HG03064 (cell line): ENCODE measurements at regions not wholly inside any gene's neighbourhood (a gene's known extent, or its start where the extent isn't known, plus 50 kb on each side); places are given as distances from the start of the nearest gene placed in this dataset.
"Not testable (repeated sequence)": the region's sequence is repeated elsewhere in the genome, so short reads cannot be mapped to it uniquely, and the experiment has no call there.

Experiments used
- ATAC-seq: cut with Tn5 transposase; IDR thresholded peaks from one replicate; pipeline ENCODE4 v1.9.1; 2021; ENCODE audit warnings: low read depth; ENCODE audit not compliant: unreplicated experiment

- ATAC-seq: no peak
These were observed 249.5 kb downstream of the PRELID2 start for GRCh38 chr5:145585443-145586148.

GRCh38 chr5:145579301-145579700, 255.8 kb downstream of the PRELID2 start:
- ATAC-seq: no peak

GRCh38 chr5:145574889-145575573, 260.1 kb downstream of the PRELID2 start:
- ATAC-seq: no peak

- ATAC-seq: no peak
These were observed 266.6 kb downstream of the PRELID2 start for GRCh38 chr5:145568581-145568980.

GRCh38 chr5:145562931-145563330, 272.2 kb downstream of the PRELID2 start:
- no peak for ATAC-seq

- ATAC-seq: no peak
These were observed 276.9 kb downstream of the PRELID2 start for GRCh38 chr5:145558288-145558687.

- ATAC-seq: no peak
These were observed 277.8 kb downstream of the PRELID2 start for GRCh38 chr5:145557345-145557744.

- no peak for ATAC-seq
These were observed 280.7 kb downstream of the PRELID2 start for GRCh38 chr5:145554399-145554798.

- no peak for ATAC-seq
These were observed 282.0 kb downstream of the PRELID2 start for GRCh38 chr5:145553177-145553576.

- ATAC-seq: no peak
These were observed 283.4 kb downstream of the PRELID2 start for GRCh38 chr5:145551714-145552113.

- ATAC-seq: no peak
These were observed 287.0 kb downstream of the PRELID2 start for GRCh38 chr5:145548097-145548496.

- no peak for ATAC-seq
These were observed 290.7 kb downstream of the PRELID2 start for GRCh38 chr5:145544401-145544800.

- ATAC-seq: no peak
These were observed 291.2 kb downstream of the PRELID2 start for GRCh38 chr5:145543968-145544367.

- ATAC-seq: no peak
These were observed 294.8 kb downstream of the PRELID2 start for GRCh38 chr5:145540375-145540774.

GRCh38 chr5:145539201-145539600, 295.9 kb downstream of the PRELID2 start:
- ATAC-seq: no peak

GRCh38 chr5:145536133-145536532, 299.0 kb downstream of the PRELID2 start:
- no peak for ATAC-seq

GRCh38 chr5:145531038-145531734, 304.0 kb downstream of the PRELID2 start:
- no peak for ATAC-seq

- ATAC-seq: no peak
These were observed 313.6 kb downstream of the PRELID2 start for GRCh38 chr5:145521523-145521922.

GRCh38 chr5:145521066-145521465, 314.1 kb downstream of the PRELID2 start:
- ATAC-seq: no peak

GRCh38 chr5:145520335-145520734, 314.8 kb downstream of the PRELID2 start:
- no peak for ATAC-seq

- not testable (repeated sequence) for ATAC-seq
These were observed 317.6 kb downstream of the PRELID2 start for GRCh38 chr5:145517588-145517987.

GRCh38 chr5:145511351-145511750, 323.8 kb downstream of the PRELID2 start:
- no peak for ATAC-seq
